Ectodermal cell (in vitro differentiated cells): ENCODE measurements at regions not wholly inside any gene's neighbourhood (a gene's known extent, or its start where the extent isn't known, plus 50 kb on each side); places are given as distances from the start of the nearest gene placed in this dataset.
"Not testable (repeated sequence)": the region's sequence is repeated elsewhere in the genome, so short reads cannot be mapped to it uniquely, and the experiment has no call there.

ENCODE experiments used
- H3K27ac ChIP-seq: 2 replicates; pipeline ENCODE4 v1.7.0; 2013; ENCODE audit warnings: mild to moderate bottlenecking, low read depth, low read length; ENCODE audit not compliant: insufficient read depth, poor library complexity, severe bottlenecking
- H3K27me3 ChIP-seq: 2 replicates; pipeline ENCODE4 v1.7.0; 2013; ENCODE audit warnings: mild to moderate bottlenecking, low read length; ENCODE audit not compliant: insufficient read depth, control insufficient read depth, poor library complexity, severe bottlenecking
- H3K36me3 ChIP-seq: one replicate; pipeline ENCODE4 v1.7.0; 2013; ENCODE audit warnings: low read length; ENCODE audit not compliant: control insufficient read depth, insufficient read depth
- H3K4me1 ChIP-seq: one replicate; pipeline ENCODE4 v1.7.0; 2013; ENCODE audit warnings: low read length; ENCODE audit not compliant: control insufficient read depth, insufficient read depth
- H3K4me3 ChIP-seq: 2 replicates; pipeline ENCODE4 v1.7.0; 2013; ENCODE audit warnings: low read depth, low read length, control low read depth; ENCODE audit not compliant: insufficient read depth
- H3K9me3 ChIP-seq: 2 replicates; pipeline ENCODE4 v1.7.0; 2013; ENCODE audit warnings: mild to moderate bottlenecking, low read length, moderate library complexity; ENCODE audit not compliant: control insufficient read depth
- WGBS, 2 experiments: methylation state at CpG; one replicate each; pipeline ENCODE4 v1.1.7; 2013; ENCODE audit warnings: missing lambda C conversion rate in 2 of 2; 5-methylcytosine and 5-hydroxymethylcytosine counted together

DNA sequence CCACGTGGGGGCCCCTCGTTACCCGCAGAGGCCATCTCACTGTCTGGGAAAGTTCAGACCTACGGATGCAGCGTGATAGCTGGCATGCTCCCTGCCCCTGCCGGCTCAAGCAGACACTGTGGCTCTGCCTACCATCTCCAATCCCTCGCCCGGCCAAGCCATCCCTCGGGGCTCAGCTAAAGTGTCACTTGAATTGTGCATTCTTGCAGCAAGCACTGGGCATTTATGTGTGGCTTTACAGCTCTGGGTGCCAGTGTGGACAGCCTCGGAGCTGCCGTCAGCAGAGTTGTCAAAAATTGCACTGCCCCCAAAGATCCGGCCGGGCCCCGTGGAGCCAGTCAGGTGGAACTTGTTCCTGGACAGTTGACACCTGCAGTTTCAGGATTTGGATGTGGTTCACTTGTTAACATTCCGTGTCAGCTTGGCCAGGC is 75.0 kb upstream of the FGF3 start:
- WGBS, 2 experiments: 88% methylated on average over 15 of the region's 15 CpGs
- Histone ChIP-seq H3K27me3 (peaks cover 26% of the 10 kb centered on the region), H3K36me3 (no peaks in the 10 kb centered on the region)

DNA sequence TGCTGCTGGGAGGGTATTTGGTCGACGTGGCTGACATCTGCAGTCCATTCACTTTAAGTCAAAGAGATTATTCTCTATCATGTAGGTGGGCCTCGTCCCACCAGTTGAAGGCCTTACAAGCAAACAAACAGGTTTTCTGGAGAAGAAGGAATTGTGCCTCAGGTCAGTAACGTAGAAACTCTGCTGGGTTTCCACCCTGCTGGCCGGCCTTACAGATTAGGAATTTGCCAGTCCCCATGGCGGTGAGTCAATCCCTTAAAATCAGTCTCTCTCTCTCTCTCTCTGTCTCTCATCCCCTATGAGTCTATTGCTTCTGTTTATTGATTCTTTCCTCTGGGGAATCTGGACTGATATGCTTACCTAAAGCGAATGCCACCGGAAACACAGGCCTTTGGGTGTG is 75.4 kb upstream of the FGF3 start:
- Histone ChIP-seq H3K27ac (no peak overlapping the region), H3K4me3 (no peak overlapping the region), H3K9me3 (no peaks in the 10 kb centered on the region), H3K4me1 (peaks cover 10% of the 10 kb centered on the region), H3K36me3 (no peaks in the 10 kb centered on the region), H3K27me3 (peaks cover 21% of the 10 kb centered on the region)
- WGBS, 2 experiments: 79 to 80% methylated on average over 8 of the region's 8 CpGs

More for the DNA sequence above, 75.0 kb upstream of the FGF3 start:
- H3K27ac ChIP-seq: no peak overlapping the region
- H3K4me3 ChIP-seq: no peak overlapping the region
- H3K9me3 ChIP-seq: no peaks in the 10 kb centered on the region
- H3K4me1 ChIP-seq: peaks cover 15% of the 10 kb centered on the region

DNA sequence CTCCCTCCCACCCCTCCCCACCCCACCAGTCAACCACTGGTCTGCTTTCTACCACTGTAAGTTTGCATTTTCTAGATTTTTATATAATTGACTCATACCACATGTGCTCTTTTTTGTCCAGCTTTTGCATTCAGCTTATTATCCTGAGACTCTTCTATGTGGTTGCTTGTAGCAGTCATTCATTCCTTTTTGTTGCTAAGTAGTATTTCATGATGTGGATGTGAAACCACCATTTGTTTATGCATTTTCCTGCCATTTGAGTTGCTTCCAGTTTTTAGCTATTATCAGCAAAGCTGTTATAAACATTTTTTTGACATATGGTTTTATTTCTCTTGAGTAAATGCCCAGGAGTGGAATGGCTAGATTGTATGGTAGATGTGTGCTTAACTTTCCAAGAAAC is 77.0 kb upstream of the FGF3 start:
- Histone ChIP-seq H3K27me3 (peaks cover 5% of the 10 kb centered on the region), H3K9me3 (no peaks in the 10 kb centered on the region), H3K27ac (no peak overlapping the region), H3K4me1 (peaks cover 4% of the 10 kb centered on the region), H3K36me3 (no peaks in the 10 kb centered on the region), H3K4me3 (no peak overlapping the region)

GRCh38 chr11:69898123-69898522 is 78.9 kb upstream of the FGF3 start:
- H3K27ac ChIP-seq: no peak overlapping the region
- no peak overlapping the region for H3K4me3 ChIP-seq
- 78 to 90% methylated on average over 4 of the region's 4 CpGs for WGBS, 2 experiments
- H3K4me1 ChIP-seq: peaks cover 4% of the 10 kb centered on the region
- H3K27me3 ChIP-seq: no peaks in the 10 kb centered on the region
- H3K9me3 ChIP-seq: no peaks in the 10 kb centered on the region
- no peaks in the 10 kb centered on the region for H3K36me3 ChIP-seq

DNA sequence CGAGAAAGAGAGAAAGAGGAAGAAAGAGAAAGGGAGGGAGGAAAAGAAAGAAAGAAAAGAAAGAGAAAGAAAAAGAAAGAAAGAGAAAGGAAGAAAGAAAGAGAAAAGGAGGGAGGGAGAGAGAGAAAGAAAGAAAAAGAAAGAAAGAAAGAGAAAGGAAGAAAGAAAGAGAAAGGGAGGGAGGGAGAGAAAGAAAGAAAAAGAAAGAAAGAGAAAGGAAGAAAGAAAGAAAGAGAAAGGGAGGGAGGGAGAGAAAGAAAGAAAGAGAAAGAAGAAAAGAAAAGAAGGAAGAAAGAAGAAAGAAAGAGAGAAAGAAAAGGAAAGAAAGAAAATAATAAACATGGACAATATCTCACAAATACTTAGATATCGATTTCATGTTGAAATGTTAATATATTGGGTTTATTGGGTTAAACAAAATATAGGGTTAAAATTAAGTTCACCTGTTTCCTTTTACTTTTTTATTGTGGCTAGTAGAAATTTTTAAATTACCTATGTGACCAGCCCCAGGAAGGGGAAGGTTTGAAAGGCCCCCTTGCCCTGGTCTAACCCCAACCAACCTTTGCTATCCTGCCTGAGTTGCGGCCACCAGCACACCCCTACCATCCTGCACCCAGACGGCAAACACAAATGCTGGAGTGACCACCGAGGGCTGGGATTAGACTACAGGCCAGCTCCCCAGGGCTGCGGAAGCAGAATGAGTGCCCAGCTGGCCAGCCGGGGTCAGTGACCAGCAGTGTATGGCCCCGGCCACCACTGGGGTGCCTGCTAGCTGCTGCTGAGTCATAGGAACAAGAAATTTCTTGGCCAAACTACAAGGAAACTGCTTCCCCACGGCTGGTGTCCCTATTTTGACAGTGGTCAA is 81.0 kb upstream of the FGF3 start:
- H3K9me3 ChIP-seq: no peaks in the 10 kb centered on the region
- no peak overlapping the region for H3K4me3 ChIP-seq
- 76 to 83% methylated on average over 8 to 9 of the region's 9 CpGs for WGBS, 2 experiments

DNA sequence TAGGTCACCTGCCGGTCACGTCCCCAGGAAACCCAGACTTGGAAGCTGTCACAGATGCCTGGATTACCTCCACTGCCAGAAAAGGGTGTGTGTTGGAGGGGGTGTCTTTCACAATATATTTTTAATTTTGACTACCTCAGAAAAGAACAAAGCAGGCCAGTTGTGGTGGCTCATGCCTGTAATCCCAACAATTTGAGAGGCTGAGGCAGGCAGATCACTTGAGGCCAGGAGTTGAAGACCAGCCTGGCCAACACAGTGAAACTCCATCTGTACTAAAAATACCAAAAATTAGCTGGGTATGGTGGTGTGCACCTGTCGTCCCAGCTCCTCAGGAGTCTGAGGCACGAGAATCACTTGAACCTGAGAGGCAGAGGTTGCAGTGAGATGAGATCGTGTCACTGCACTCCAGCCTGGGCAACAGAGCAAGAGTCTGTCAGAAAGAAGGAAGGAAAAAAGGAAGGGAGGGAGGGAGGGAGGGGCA is 81.6 kb upstream of the FGF3 start:
- 85 to 95% methylated on average over 5 of the region's 5 CpGs for WGBS, 2 experiments
- H3K9me3 ChIP-seq, H3K27ac ChIP-seq, H3K27me3 ChIP-seq, H3K4me3 ChIP-seq, H3K36me3 ChIP-seq, H3K4me1 ChIP-seq: not testable (repeated sequence)

More for the DNA sequence above, 81.0 kb upstream of the FGF3 start:
- H3K36me3 ChIP-seq: no peaks in the 10 kb centered on the region
- no peaks in the 10 kb centered on the region for H3K27me3 ChIP-seq
- H3K4me1 ChIP-seq: no peaks in the 10 kb centered on the region
- H3K27ac ChIP-seq: no peak overlapping the region

DNA sequence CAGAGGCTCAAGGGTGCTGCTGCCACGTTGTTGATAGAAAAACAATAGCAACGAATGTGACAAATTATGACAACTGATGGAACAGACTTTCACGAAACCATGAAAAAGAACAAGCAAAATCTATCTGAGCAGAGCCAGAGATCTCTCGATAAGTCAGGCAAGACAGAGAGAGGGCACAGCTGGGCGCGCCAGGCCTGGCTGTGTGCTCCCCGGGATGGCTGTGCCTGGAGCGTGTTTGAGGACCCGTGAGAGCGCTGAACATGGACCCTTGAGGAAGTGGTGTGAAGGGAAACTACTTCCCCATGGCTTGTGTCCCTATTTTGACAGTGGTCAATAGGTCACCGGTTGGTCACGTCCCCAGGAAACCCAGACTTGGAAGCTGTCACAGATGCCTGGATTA is 83.1 kb upstream of the FGF3 start:
- H3K27ac ChIP-seq: no peak overlapping the region
- peaks cover 3% of the 10 kb centered on the region for H3K4me1 ChIP-seq
- H3K4me3 ChIP-seq: no peak overlapping the region
- no peaks in the 10 kb centered on the region for H3K36me3 ChIP-seq
- no peaks in the 10 kb centered on the region for H3K27me3 ChIP-seq
- WGBS, 2 experiments: 96 to 97% methylated on average over 12 of the region's 12 CpGs
- H3K9me3 ChIP-seq: no peaks in the 10 kb centered on the region

- 90 to 91% methylated on average over 8 of the region's 8 CpGs for WGBS, 2 experiments
- no peak overlapping the region for H3K4me3 ChIP-seq
- H3K9me3 ChIP-seq: no peaks in the 10 kb centered on the region
- H3K36me3 ChIP-seq: no peaks in the 10 kb centered on the region
- H3K27me3 ChIP-seq: no peaks in the 10 kb centered on the region
- peaks cover 3% of the 10 kb centered on the region for H3K4me1 ChIP-seq
- H3K27ac ChIP-seq: no peak overlapping the region
Observed at GRCh38 chr11:69903211-69903610, 84.0 kb upstream of the FGF3 start.

DNA sequence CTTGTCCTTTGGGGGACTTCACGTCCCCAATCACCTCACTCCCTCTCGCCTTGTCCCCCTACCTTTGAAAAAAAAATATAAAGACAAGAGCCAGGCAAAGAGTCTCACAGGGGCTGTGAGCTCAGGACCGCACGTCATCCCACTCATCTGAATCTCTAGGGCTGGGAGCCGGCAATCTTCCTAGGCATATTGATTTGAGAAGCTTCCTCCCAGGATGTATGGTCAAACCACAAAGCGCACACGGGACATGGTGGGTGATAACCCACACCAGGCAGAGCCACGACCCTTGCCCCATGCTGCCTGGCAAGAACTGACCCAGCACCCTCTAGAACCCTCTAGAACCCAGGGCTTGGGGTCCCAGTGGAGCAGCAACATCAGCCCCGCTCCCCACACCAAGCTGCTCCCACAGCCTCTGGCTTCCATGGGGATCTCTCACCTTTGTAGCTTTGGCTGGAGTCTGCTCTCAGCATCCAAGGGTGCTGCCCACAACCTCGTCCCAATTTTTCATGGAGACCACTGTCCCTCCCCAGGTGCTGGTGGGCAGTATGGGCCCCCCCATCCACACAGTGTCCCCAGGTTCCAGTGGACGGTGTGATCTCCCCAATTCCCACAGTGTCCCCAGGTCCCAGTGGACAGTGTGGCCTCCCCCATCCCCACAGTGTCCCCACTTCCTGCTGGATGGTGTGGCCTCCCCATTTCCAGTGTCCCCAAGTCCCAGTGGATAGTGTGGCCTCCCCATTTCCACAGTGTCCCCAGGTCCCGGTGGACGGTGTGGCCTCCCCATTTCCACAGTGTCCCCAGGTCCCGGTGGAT is 85.2 kb upstream of the FGF3 start:
- H3K4me3 ChIP-seq: no peak overlapping the region
- H3K27ac ChIP-seq: no peak overlapping the region
- WGBS, 2 experiments: 76 to 80% methylated on average over 14 of the region's 14 CpGs
- no peaks in the 10 kb centered on the region for H3K36me3 ChIP-seq
- H3K9me3 ChIP-seq: no peaks in the 10 kb centered on the region
- no peaks in the 10 kb centered on the region for H3K27me3 ChIP-seq
- H3K4me1 ChIP-seq: peaks cover 3% of the 10 kb centered on the region

- WGBS, 2 experiments: 85 to 91% methylated on average over 6 of the region's 6 CpGs
- Histone ChIP-seq H3K27ac (no peak overlapping the region), H3K27me3 (no peaks in the 10 kb centered on the region)
Observed at GRCh38 chr11:69904974-69905535, 85.8 kb upstream of the FGF3 start.

More at GRCh38 chr11:69904974-69905535, 85.8 kb upstream of the FGF3 start:
- H3K9me3 ChIP-seq: no peaks in the 10 kb centered on the region
- H3K36me3 ChIP-seq: no peaks in the 10 kb centered on the region
- H3K4me1 ChIP-seq: peaks cover 3% of the 10 kb centered on the region
- H3K4me3 ChIP-seq: no peak overlapping the region
